OCI-LY1 (cell line): ENCODE measurements at regions not wholly inside any gene's neighbourhood (a gene's known extent, or its start where the extent isn't known, plus 50 kb on each side); places are given as distances from the start of the nearest gene placed in this dataset.

ENCODE experiments used
- CTCF ChIP-seq: fragments of 200-600 bp; sonication (generic), shearing (Covaris generic); IDR thresholded peaks from 2 replicates; pipeline ENCODE4 v1.5.1; 2017; ENCODE audit warnings: mild to moderate bottlenecking, antibody characterized with exemption, low read length, moderate library complexity, mixed read lengths
- EZH2 ChIP-seq: fragments of 200-600 bp; sonication (generic), shearing (Covaris generic); IDR thresholded peaks from 2 replicates; pipeline ENCODE4 v1.8.0; 2017; ENCODE audit warnings: borderline replicate concordance, mixed run types, mild to moderate bottlenecking, antibody characterized with exemption, low read length, moderate library complexity, mixed read lengths

GRCh38 chrX:109830704-109831206 lies 97.7 kb upstream of the ACSL4 start:
- TF ChIP-seq CTCF (no peak), EZH2 (no peak)
